Activated gamma-delta T cell (primary cell): ENCODE measurements at regions not wholly inside any gene's neighbourhood (a gene's known extent, or its start where the extent isn't known, plus 50 kb on each side); places are given as distances from the start of the nearest gene placed in this dataset.
"Not testable (repeated sequence)": the region's sequence is repeated elsewhere in the genome, so short reads cannot be mapped to it uniquely, and the experiment has no call there.

Experiments
- DNase-seq: peaks from one replicate; lab custom pipeline; 2025; lab: John Stamatoyannopoulos, UW

DNA sequence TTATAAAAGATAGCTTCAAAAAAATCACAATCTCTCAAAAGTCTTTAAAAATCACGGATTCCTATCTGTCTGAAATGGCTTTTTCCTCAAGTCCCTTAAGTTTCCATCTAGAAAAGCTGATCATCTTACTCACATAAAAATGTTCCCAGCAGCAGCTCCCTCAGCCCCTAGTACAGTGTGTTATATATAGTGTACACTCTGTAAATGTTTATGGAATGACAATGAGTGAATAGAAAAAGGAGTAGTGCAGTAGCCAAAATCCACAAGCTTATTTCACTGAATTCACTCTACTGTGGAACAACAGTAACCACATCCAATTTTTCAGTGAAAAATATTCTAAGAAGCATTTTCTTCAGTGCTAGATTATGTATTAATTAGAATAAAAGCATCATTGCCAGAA is 609.4 kb downstream of the DTWD2 start:
- no peak for DNase-seq

DNA sequence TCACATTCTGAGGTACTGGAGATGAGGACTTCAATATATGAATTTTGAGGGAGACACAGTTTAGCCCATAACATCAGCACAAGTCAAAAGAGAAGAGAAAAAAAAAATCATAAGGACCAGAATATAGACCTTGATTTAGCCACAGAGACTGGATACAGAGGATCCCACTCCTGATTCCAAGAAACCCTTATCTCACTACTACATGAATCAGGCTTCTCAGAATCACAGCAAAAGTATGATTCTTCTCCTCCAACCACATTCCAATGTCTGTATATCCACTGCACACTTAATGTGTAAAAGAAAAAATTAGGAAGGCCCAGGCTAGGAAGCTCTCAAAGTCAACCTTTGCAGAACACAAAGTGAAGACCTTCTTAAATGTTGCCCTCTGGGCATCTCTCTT is 610.9 kb downstream of the DTWD2 start:
- DNase-seq: no peak

GRCh38 chr5:118371973-118372831 is 616.1 kb downstream of the DTWD2 start:
- no peak for DNase-seq

- DNase-seq: no peak
Observed at GRCh38 chr5:118366429-118366828, 621.9 kb downstream of the DTWD2 start.

GRCh38 chr5:118365718-118366117 is 622.6 kb downstream of the DTWD2 start:
- no peak for DNase-seq

DNA sequence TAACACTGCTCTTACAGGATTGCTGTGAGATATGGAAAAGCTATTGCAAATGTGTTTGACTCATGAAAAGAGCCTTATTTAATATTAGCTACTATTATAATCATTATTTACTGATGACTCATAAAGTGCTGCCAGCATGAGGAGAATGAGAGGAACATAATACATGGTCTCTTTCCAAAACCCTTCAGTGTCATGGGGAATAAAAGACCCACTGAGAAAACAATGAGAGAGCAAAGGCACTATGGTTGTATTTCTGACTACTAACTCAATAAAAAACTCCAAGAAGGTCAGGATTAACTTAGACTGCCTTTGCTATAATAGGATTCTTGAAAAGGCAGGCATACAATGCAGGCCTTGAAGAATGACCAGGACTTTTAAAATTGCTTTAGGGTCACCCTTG is 633.5 kb downstream of the DTWD2 start:
- no peak for DNase-seq

DNA sequence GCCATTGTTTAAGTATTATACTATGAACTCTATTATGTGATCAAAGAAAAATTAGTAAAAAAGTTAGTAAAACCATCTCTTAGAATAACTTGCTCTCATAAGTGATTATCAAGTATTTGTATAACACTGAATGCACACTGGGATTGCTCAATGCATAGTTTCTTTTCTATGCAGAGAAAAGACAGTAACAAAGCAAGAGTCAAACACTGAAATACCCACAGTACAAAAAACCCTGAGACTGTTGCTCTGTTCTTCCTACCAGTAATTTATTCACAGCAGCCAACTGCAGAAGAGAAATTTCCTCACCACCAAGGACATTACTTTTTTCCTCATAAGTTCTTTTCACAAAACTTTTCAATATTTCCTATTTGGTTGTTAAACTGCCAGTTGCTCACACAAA is 634.4 kb downstream of the DTWD2 start:
- DNase-seq: no peak

DNA sequence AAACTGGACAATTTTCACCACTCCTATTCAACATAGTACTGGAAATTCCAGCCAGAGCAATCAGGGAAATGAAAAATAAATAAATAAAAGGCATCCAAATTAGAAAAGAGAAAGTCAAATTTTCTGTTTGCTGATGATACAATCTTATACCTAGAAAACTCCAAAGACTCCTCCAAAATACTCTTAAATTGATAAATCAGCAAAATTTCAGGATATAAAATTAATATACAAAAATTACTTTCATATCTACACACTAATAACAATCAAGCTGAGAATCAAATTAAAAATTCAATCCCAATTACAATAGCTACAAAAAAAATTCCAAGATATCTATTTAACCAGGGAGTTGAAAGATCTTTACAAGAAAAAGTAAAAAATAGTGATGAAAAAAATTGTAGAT is 651.9 kb downstream of the DTWD2 start:
- no peak for DNase-seq

DNA sequence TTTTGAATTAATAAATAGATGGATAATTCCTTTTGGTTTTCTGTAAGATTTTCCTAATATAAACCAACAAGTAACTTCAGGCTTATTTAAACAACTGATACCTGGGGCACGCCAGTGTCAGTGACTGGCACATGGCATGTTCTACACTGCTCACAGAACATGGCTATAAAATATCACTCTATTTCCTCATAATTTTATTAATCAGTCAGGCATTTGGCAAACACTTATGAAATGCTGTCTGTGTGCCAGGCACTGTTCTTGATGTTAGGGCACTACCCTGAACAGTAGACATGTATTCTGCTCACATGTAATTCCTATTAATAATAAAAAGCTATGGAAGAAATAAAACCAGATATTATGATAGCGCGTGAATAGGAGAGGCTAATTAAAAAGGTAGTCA is 661.0 kb downstream of the DTWD2 start:
- DNase-seq: no peak

GRCh38 chr5:118326481-118327045 is 661.8 kb downstream of the DTWD2 start:
- no peak for DNase-seq

DNA sequence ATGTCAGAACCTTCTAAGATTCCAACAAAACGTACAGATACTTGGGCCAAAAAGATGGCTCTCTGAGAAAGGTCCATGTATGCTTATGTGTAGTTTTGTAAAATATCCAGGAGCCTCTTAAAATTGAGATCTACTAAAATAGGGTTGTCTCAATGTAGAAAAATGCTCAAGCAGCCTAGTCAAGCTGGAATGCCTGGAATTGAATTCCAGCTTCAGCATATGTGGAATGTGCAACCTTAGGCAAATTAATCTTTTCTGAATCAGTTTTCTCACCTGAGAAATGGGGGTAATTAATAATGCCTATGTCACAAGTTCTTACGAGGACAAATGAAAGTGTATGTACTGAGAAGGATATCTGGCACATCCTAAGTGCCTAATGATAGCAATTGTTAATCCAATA is 662.4 kb downstream of the DTWD2 start:
- no peak for DNase-seq

DNA sequence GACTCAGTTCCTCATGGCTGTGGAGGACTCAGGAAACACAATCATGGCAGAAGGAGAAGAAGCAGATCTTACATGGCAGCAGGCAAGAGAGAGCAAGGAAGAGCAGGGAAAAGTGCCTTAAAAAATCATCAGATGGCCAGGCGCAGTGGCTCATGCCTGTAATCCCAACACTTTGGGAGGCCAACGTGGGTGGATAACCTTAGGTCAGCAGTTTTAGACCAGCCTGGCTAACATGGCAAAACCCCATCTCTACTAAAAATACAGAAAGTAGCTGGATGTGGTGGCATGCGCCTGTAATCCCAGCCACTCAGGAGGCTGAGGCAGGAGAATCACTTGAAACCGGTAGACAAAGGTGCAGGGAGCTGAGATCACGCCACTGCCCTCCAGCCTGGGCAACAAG is 664.6 kb downstream of the DTWD2 start:
- not testable (repeated sequence) for DNase-seq

- no peak for DNase-seq
Observed at GRCh38 chr5:118321081-118321480, 667.3 kb downstream of the DTWD2 start.

- no peak for DNase-seq
Observed at GRCh38 chr5:118320121-118320520, 668.2 kb downstream of the DTWD2 start.

- DNase-seq: no peak
Observed at GRCh38 chr5:118314931-118315330, 673.4 kb downstream of the DTWD2 start.

DNA sequence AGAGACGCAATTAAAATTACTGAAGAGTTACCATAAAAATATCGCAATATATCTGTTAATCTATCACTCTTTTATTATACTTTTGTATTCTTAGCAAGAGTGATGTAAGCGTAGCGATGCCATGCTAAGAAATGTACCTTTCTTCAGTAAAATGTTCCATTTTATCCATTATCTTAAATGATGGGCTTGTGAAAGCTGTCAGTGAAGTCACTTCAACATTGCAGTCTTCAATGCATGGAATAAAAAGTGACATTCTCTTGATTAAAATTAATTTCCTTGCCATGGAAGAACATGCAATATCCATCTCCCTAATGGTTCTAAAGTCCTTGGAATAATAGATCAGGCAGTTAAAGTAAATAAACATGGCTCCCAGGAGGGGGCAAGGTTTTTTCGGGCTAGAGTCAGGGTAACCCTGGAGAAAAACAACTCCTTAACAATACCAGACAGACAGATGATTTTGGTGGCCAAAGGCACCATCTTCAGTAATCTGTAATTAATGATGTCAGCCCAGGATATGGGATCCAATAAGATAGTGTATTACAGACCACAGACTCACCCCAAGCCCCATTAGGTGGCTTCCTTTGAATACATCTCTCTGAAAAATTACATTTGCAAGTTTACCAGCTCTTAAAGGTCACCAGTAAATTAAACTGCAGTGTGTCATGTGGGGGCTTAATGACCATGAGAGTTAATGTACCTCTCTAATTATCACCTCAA is 677.1 kb downstream of the DTWD2 start:
- DNase-seq: no peak

DNA sequence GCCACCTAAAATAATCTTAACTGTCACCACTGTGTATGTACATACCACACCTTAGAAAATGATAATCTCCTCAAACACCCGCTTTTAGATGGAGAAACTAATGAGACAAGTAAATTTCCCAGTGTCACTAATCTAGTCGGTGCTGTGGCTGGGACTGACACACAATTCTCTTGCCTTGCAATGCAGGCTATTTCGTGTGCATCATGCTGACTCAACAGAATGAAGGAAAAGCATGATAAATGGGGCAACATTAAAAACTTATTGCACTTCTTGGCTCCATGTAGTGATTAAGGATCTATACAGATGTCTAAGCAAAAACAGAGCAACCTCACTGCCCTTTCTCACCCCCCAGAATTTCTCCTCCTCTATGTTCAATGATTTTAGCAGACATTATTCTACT is 677.9 kb downstream of the DTWD2 start:
- no peak for DNase-seq

DNA sequence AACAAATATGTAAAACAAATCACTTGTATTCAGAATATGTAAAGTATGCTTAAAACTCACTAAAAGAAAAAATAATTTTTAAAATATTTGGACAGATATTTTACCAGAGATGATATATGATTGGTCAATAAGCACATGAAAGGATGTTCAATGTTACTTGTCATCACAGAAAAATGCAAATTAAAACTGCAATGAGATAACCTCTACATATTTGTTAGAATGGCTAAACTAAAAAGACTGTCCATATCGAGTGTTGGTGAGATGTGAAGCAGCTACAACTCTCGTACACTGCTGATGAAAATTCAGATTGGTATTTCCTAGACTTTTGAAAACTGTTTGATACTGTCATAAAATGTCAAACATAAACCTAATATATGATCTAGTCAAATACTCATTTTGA is 685.1 kb downstream of the DTWD2 start:
- DNase-seq: no peak

GRCh38 chr5:118302786-118303185 is 685.6 kb downstream of the DTWD2 start:
- DNase-seq: no peak

- no peak for DNase-seq
Observed at GRCh38 chr5:118301696-118302095, 686.7 kb downstream of the DTWD2 start.

GRCh38 chr5:118295045-118295444 is 693.3 kb downstream of the DTWD2 start:
- no peak for DNase-seq

DNA sequence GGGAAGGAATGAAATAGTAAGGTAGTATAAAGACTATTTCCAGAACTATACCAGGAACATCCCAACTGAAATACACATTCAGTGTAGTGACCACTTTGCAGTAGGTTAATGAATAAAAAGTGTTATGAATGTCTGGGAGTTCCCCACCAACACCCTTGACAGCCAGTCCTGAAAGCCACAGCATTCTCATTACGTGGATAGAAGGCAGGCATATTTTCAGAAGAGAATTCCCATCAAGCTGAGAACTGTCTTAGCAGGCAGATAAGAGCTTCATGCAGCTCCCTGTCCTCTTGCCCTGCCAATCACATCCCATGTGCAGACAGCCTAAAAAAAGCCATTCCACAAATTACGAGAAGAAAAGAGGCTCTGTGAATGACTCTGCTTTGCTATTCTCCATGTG is 695.0 kb downstream of the DTWD2 start:
- no peak for DNase-seq

GRCh38 chr5:118290204-118290603 is 698.1 kb downstream of the DTWD2 start:
- DNase-seq: no peak
